Osteocyte (in vitro differentiated cells): ENCODE measurements at regions not wholly inside any gene's neighbourhood (a gene's known extent, or its start where the extent isn't known, plus 50 kb on each side); places are given as distances from the start of the nearest gene placed in this dataset.

Source experiments
- DNase-seq: peaks from one replicate; pipeline ENCODE4 v3.0.0; 2021; ENCODE audit warnings: mixed read lengths; ENCODE audit not compliant: unreplicated experiment; ENCODE audit errors: extremely low spot score
- H3K27ac Mint-ChIP-seq: one replicate; pipeline ENCODE4 v1.8.0; 2021; ENCODE audit warnings: mild to moderate bottlenecking, mixed read lengths; ENCODE audit not compliant: unreplicated experiment
- H3K27me3 Mint-ChIP-seq: one replicate; pipeline ENCODE4 v1.8.0; 2021; ENCODE audit warnings: mixed read lengths; ENCODE audit not compliant: unreplicated experiment
- H3K36me3 Mint-ChIP-seq: one replicate; pipeline ENCODE4 v1.8.0; 2021; ENCODE audit warnings: mixed read lengths; ENCODE audit not compliant: unreplicated experiment
- H3K4me1 Mint-ChIP-seq: one replicate; pipeline ENCODE4 v1.8.0; 2021; ENCODE audit warnings: mixed read lengths; ENCODE audit not compliant: unreplicated experiment
- H3K4me3 Mint-ChIP-seq: one replicate; pipeline ENCODE4 v1.8.0; 2021; ENCODE audit warnings: mild to moderate bottlenecking, moderate library complexity, mixed read lengths; ENCODE audit not compliant: unreplicated experiment
- H3K9me3 Mint-ChIP-seq: one replicate; pipeline ENCODE4 v1.8.0; 2021; ENCODE audit warnings: mixed read lengths; ENCODE audit not compliant: unreplicated experiment
- TF ChIP-seq, protein P1 (sequence below): fragments of 200-600 bp; sonication (generic); IDR thresholded peaks from 2 replicates; pipeline ENCODE4 v1.5.0; 2021; ENCODE audit warnings: antibody characterized with exemption, mild to moderate bottlenecking, moderate library complexity

DNA sequence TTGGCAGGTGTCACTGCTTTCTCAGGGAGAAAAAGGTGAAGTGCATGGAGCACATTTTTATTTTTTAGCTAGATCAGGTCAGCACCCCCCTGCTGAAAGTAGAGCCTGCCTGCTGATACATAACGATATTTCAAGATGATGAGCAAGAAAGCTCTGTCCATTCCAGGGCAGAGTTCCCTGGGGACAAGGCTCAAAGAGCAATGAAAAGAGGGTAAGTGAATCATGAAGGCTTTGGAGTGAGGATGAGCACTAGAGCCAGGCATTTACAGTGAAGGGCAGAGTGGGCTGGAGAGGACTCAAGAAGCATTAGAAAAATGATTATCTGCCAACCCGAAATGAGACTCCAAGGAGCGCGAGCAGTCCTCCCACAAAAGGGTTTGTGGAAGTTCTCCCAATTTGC, 345.7 kb downstream of the TLE4 start:
- Mint-ChIP-seq H3K4me1 (no peaks in the 10 kb centered on the region), H3K27ac (no peak overlapping the region), H3K27me3 (peaks cover 17% of the 10 kb centered on the region), H3K9me3 (no peaks in the 10 kb centered on the region), H3K4me3 (no peak overlapping the region), H3K36me3 (no peaks in the 10 kb centered on the region)
- DNase-seq = no peak
- TF ChIP-seq, protein P1, sequence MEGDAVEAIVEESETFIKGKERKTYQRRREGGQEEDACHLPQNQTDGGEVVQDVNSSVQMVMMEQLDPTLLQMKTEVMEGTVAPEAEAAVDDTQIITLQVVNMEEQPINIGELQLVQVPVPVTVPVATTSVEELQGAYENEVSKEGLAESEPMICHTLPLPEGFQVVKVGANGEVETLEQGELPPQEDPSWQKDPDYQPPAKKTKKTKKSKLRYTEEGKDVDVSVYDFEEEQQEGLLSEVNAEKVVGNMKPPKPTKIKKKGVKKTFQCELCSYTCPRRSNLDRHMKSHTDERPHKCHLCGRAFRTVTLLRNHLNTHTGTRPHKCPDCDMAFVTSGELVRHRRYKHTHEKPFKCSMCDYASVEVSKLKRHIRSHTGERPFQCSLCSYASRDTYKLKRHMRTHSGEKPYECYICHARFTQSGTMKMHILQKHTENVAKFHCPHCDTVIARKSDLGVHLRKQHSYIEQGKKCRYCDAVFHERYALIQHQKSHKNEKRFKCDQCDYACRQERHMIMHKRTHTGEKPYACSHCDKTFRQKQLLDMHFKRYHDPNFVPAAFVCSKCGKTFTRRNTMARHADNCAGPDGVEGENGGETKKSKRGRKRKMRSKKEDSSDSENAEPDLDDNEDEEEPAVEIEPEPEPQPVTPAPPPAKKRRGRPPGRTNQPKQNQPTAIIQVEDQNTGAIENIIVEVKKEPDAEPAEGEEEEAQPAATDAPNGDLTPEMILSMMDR = no peak

DNA sequence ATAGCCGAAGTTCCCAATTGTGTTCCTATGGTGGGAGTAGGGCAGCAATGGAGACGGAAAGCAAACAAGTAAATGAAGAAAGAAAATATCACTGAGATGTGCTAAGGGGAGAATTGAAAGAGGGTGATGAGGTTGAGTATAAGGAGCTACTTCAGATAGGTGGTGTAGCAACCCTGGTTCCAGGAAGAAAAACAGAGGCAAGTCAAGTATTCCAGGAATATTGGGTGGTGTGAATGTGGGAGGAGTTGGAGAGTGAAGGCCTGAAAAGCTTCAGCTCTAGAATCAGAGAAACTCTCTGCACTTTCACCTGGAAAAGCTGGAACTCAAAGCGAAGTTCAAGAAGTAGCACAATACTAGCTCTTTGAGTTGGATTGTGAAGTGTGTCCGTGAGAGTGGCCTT, 342.1 kb downstream of the TLE4 start:
- Mint-ChIP-seq H3K4me3 (no peak overlapping the region), H3K4me1 (no peaks in the 10 kb centered on the region), H3K9me3 (no peaks in the 10 kb centered on the region), H3K36me3 (no peaks in the 10 kb centered on the region), H3K27ac (no peak overlapping the region), H3K27me3 (peaks cover 23% of the 10 kb centered on the region)
- no peak for DNase-seq
- TF ChIP-seq, protein P1 = no peak

DNA sequence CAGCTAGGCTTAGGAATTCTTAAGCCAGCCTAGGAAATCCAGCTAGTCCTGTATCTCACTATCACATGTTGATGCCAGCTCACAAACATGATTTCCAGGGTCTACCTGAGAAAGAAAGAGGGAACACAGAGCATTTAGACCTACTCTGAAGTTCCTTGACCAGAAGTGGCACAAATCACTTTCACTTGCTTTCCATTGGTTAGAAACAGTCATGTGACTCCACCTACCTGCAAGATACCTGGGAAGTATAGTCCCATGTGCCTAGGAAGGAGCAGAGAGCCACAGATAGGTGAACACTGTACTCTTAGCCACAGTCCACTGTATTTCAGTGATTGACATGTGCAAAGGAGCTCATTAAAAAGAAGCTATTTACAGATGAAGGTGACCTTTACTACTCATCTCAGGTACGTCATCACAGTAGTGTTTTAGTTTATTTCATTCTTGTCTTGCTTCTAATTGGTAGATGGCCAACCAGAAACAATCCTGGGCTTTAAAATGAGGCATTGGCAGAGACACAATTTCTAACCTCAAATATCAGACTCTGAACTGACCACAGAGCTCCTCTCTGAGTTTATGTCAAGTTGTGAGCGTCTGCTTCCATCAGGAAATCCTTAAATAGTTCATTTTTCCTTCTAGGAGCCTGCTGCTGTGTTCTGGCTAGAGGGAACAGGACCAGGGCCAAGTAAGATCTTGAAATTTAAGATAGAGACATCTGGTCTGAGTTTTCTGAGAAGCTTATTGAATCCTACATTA, 340.7 kb downstream of the TLE4 start:
- Mint-ChIP-seq H3K36me3 (no peaks in the 10 kb centered on the region), H3K4me1 (no peaks in the 10 kb centered on the region), H3K27me3 (peaks cover 20% of the 10 kb centered on the region), H3K4me3 (no peak overlapping the region), H3K27ac (no peak overlapping the region), H3K9me3 (peaks cover 5% of the 10 kb centered on the region)
- no peak for DNase-seq
- TF ChIP-seq, protein P1 = no peak

DNA sequence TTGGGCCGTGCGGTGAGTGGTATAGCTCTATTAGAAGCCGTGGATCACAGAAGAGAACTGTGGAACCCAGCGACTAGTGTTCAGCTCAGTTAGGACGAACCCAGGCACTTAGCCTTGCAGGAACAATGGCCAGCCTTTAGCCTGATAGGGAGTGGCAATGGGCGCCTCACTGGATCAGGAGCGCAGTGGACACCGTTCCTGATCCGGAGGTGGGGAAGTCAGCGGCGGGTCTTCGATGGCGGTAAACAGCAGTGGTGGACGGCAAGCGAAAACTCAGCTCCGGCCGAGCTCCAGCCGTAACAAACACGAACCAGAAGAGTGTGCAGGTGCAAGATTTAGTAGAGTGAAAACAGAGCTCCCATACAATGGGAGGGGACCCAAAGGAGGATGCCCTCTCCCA, 340.0 kb downstream of the TLE4 start:
- TF ChIP-seq, protein P1 = no peak
- Mint-ChIP-seq H3K27ac (no peak overlapping the region), H3K36me3 (no peaks in the 10 kb centered on the region), H3K4me3 (no peak overlapping the region), H3K4me1 (no peaks in the 10 kb centered on the region), H3K27me3 (peaks cover 18% of the 10 kb centered on the region), H3K9me3 (peaks cover 5% of the 10 kb centered on the region)
- no peak for DNase-seq

DNA sequence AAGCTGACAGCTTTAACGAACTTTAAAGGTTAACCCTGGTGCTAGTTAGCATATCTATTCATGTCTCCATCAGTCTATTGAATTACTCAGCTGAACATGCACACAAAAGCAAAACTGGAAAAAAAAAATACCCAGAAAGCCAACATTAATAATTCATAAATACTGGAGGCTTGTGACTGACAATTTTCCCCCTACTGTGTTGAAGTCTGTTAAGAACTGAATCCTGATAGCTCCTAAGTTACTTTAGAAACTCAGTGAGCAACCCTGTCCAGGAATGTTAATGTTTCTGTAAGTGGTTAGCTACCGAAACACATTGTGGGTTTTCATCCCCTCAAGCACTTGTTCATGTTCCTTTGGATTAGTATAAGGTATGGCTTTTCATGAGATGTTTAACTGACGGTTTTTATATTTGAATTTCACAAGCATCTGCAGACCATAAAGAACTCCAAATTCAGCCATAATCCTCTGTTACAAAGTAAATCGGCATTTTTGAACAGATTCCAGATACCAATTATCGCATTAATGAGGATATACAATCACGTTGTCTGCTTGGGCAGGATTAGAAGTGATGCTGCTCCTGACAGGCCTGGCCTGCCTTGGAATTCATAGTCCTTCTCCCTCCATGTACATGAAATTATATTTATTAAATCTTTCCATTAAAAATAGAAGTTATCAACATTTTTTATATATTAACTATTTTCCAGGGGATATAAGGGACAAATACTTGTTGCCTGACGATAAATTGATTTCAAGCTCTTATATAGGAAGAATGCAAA, 331.2 kb downstream of the TLE4 start:
- TF ChIP-seq, protein P1 = no peak
- peaks cover 14% of the 10 kb centered on the region for H3K27me3 Mint-ChIP-seq
- H3K4me1 Mint-ChIP-seq = peaks cover 22% of the 10 kb centered on the region
- no peak overlapping the region for H3K4me3 Mint-ChIP-seq
- peaks cover 8% of the 10 kb centered on the region for H3K9me3 Mint-ChIP-seq
- H3K27ac Mint-ChIP-seq = peak overlapping the region; percentile 16
- H3K36me3 Mint-ChIP-seq = no peaks in the 10 kb centered on the region
- no peak for DNase-seq
